B cell (primary cell): ENCODE measurements at regions not wholly inside any gene's neighbourhood (a gene's known extent, or its start where the extent isn't known, plus 50 kb on each side); places are given as distances from the start of the nearest gene placed in this dataset.

Experiments
- CTCF ChIP-seq: fragments of 200-600 bp; IDR thresholded peaks from one replicate; pipeline ENCODE4 v1.8.0; 2022; ENCODE audit warnings: antibody characterized with exemption, mild to moderate bottlenecking
- EZH2 ChIP-seq: IDR thresholded peaks from 2 replicates; pipeline ENCODE4 v1.6.1; 2012; ENCODE audit warnings: borderline replicate concordance, low read depth, mild to moderate bottlenecking, moderate library complexity, low read length; ENCODE audit not compliant: insufficient read depth, poor library complexity, severe bottlenecking

GRCh38 chrX:96502507-96502906 is 182.1 kb upstream of the DIAPH2 start:
- no peak for TF ChIP-seq CTCF
- TF ChIP-seq EZH2: no peak
